HTR-8/SVneo (cell line): ENCODE measurements at regions not wholly inside any gene's neighbourhood (a gene's known extent, or its start where the extent isn't known, plus 50 kb on each side); places are given as distances from the start of the nearest gene placed in this dataset.

Experiments
- DNase-seq: peaks from one replicate; pipeline ENCODE4 v3.0.0; 2011; ENCODE audit warnings: low spot score, mixed read lengths; ENCODE audit not compliant: insufficient read length
- FAIRE-seq: peaks from 2 replicates; lab custom pipeline; 2011; peaks lifted over from hg19 to GRCh38; lab: Jason Lieb, UNC

- FAIRE-seq (no peak), DNase-seq (no peak)
These were observed 539.4 kb downstream of the RIT2 start for GRCh38 chr18:42576124-42576523.

GRCh38 chr18:42578792-42579191 lies 536.7 kb downstream of the RIT2 start:
- DNase-seq (no peak), FAIRE-seq (no peak)

GRCh38 chr18:42582266-42582665 lies 533.2 kb downstream of the RIT2 start:
- no peak for DNase-seq
- FAIRE-seq: no peak

- no peak for FAIRE-seq
- no peak for DNase-seq
These were observed 532.2 kb downstream of the RIT2 start for GRCh38 chr18:42583283-42583731.

- DNase-seq (no peak), FAIRE-seq (no peak)
These were observed 528.9 kb downstream of the RIT2 start for GRCh38 chr18:42586601-42587000.

- no peak for DNase-seq
- no peak for FAIRE-seq
These were observed 526.7 kb downstream of the RIT2 start for GRCh38 chr18:42588786-42589185.

- no peak for FAIRE-seq
These were observed 510.7 kb downstream of the RIT2 start for GRCh38 chr18:42604820-42605219.

GRCh38 chr18:42606886-42607495 lies 508.5 kb downstream of the RIT2 start:
- FAIRE-seq (no peak), DNase-seq (no peak)

More at GRCh38 chr18:42604820-42605219, 510.7 kb downstream of the RIT2 start:
- no peak for DNase-seq

- no peak for FAIRE-seq
- DNase-seq: no peak
These were observed 504.4 kb downstream of the RIT2 start for GRCh38 chr18:42611134-42611533.

GRCh38 chr18:42614619-42615293 lies 500.7 kb downstream of the RIT2 start:
- FAIRE-seq (no peak), DNase-seq (no peak)

- DNase-seq: no peak
- FAIRE-seq: no peak
These were observed 498.3 kb downstream of the RIT2 start for GRCh38 chr18:42617221-42617620.

- DNase-seq (no peak), FAIRE-seq (no peak)
These were observed 495.7 kb downstream of the RIT2 start for GRCh38 chr18:42619771-42620170.

GRCh38 chr18:42620657-42621056 lies 494.8 kb downstream of the RIT2 start:
- no peak for DNase-seq
- FAIRE-seq: no peak

- FAIRE-seq: no peak
- DNase-seq: no peak
These were observed 491.6 kb downstream of the RIT2 start for GRCh38 chr18:42623935-42624334.

- DNase-seq (no peak), FAIRE-seq (no peak)
These were observed 482.7 kb downstream of the RIT2 start for GRCh38 chr18:42632801-42633200.

- no peak for DNase-seq
These were observed 480.0 kb downstream of the RIT2 start for GRCh38 chr18:42635378-42636048.

GRCh38 chr18:42636309-42636708 lies 479.2 kb downstream of the RIT2 start:
- DNase-seq (no peak), FAIRE-seq (no peak)

More at GRCh38 chr18:42635378-42636048, 480.0 kb downstream of the RIT2 start:
- no peak for FAIRE-seq

- FAIRE-seq (no peak), DNase-seq (no peak)
These were observed 475.3 kb downstream of the RIT2 start for GRCh38 chr18:42640160-42640559.

GRCh38 chr18:42641996-42642395 lies 473.5 kb downstream of the RIT2 start:
- FAIRE-seq (no peak), DNase-seq (no peak)

- FAIRE-seq (no peak), DNase-seq (no peak)
These were observed 470.8 kb downstream of the RIT2 start for GRCh38 chr18:42644729-42645131.

GRCh38 chr18:42649331-42650035 lies 466.0 kb downstream of the RIT2 start:
- FAIRE-seq (no peak), DNase-seq (no peak)
